Stimulated activated CD8-positive, alpha-beta memory T cell treated with anti-CD3 and anti-CD28 coated beads, Interleukin-15, amount 100 ng/mL, for 48 hours (primary cell): ENCODE measurements at regions not wholly inside any gene's neighbourhood (a gene's known extent, or its start where the extent isn't known, plus 50 kb on each side); places are given as distances from the start of the nearest gene placed in this dataset.

Experiments
- DNase-seq, 2 donors: peaks; one replicate each; pipeline ENCODE4 v3.0.0-alpha.2; 2020; ENCODE audit warnings: low read depth in 2 of 2

DNA sequence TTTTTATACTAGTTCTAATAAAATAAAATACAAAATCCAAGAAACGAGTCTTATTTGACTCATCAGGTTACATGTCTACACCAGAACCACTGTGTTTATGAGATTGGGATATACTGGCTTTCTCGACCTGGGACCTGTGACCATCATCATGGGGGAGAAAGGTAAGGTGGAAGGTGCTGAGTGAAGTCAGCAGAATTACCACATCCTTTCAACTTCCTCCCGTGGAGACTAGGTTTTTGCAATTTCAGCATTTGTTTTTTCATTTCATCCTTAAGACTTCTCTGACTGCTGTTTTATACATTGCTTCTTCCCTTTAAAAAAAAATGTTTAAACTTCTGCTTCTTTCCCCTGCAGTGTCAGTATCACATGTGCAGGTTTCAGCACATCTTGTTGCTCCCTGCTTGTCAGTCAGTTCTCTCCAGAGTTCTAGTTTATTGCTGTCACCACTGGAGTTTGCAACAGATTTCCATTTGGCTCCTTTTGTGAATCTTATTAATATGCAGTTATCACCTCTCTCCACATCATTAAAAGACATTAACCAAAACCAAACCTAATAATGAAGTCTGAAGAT is 60.4 kb upstream of the HAO2 start:
- DNase-seq: no peak

- DNase-seq: no peak
Measured at GRCh38 chr1:119308806-119309205, 59.8 kb upstream of the HAO2 start.

DNA sequence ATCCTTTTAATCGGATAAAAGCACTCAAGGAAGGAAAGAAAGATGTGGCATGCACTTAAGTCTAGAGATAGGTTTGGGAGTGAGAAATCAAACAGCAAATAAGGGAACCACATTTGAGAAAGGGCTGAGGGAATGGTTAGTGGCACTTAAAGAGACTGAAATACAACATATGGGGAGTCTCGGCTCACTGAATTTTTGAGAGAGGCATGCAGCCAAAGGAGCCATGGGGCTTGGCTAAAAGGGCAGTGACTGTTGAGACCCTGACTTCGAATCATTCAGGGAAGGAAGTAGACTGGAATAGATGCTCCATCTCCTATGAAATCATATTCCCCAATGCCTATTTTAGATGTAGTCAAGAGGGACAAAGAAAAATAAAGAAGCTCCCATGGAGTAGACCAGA is 58.3 kb upstream of the HAO2 start:
- no peak for DNase-seq

- no peak for DNase-seq
Measured at GRCh38 chr1:119312500-119312899, 56.1 kb upstream of the HAO2 start.

- no peak for DNase-seq
Measured at GRCh38 chr1:119314001-119314796, 54.4 kb upstream of the HAO2 start.

GRCh38 chr1:119316870-119317416 is 51.6 kb upstream of the HAO2 start:
- DNase-seq: no peak

- no peak for DNase-seq
Measured at GRCh38 chr1:119318466-119319309, 49.9 kb upstream of the HAO2 start.
